ENCODE measurements at regions not wholly inside any gene's neighbourhood (a gene's known extent, or its start where the extent isn't known, plus 50 kb on each side); places are given as distances from the start of the nearest gene placed in this dataset.

DNA sequence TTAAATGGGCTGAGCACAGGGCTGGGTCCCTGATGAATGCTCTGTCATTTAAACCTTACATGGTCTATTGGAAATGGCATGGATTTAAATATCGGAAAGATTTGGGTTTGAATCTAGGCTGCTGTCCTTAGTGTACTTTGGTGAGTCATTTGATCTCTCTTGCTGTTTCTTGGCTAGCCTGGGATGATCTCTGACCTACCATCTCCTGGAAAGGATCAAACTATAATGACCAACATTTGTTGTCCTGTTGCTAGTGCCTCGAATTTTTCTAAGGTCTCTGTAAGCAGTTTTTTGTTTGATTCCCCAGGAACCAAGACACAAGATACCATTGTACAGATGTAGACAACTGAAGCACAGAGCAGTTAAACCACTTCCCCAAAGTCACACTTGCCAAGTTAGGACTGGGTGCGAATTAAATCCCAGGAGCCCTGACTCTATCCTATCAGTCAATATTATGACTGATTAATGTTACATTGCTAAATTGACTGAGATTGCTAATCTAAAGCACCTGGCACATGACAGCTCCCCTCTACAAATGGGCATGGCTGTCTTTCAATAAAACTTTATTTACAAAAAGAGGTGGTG lies 244.9 kb upstream of the MCTP2 start:
- TF ChIP-seq CTCF (IDR thresholded peaks at IDR 0.05) (no peak), POLR2A (IDR thresholded peaks at IDR 0.05) (no peak), POLR2AphosphoS5 (IDR thresholded peaks at IDR 0.05) (no peak)
